Activated CD4-positive, alpha-beta memory T cell treated with anti-CD3 and anti-CD28 coated beads for 36 hours (primary cell): ENCODE measurements at regions not wholly inside any gene's neighbourhood (a gene's known extent, or its start where the extent isn't known, plus 50 kb on each side); places are given as distances from the start of the nearest gene placed in this dataset.
"Not testable (repeated sequence)": the region's sequence is repeated elsewhere in the genome, so short reads cannot be mapped to it uniquely, and the experiment has no call there.

Experiments
- CTCF ChIA-PET: fragments of 350-600 bp; sonication (Branson Sonifier 250); formaldehyde crosslinking; loops from one replicate; lab custom pipeline; 2021; ENCODE audit warnings: antibody characterized with exemption, inconsistent platforms; lab: Charles Lee
- POLR2A ChIA-PET: fragments of 350-600 bp; sonication (Branson Sonifier 250); formaldehyde crosslinking; loops from one replicate; lab custom pipeline; 2021; ENCODE audit warnings: antibody characterized with exemption; lab: Charles Lee
- DNase-seq: peaks from one replicate; pipeline ENCODE4 v3.0.0-alpha.2; 2020
- H3K27ac Mint-ChIP-seq: one replicate; pipeline ENCODE4 v1.8.0; 2021; ENCODE audit warnings: mixed read lengths
- H3K27me3 Mint-ChIP-seq: one replicate; pipeline ENCODE4 v1.8.0; 2021; ENCODE audit warnings: mixed read lengths
- H3K36me3 Mint-ChIP-seq: one replicate; pipeline ENCODE4 v1.8.0; 2021; ENCODE audit warnings: mixed read lengths
- H3K4me1 Mint-ChIP-seq: one replicate; pipeline ENCODE4 v1.8.0; 2021; ENCODE audit warnings: low read depth, mixed read lengths
- H3K4me3 Mint-ChIP-seq: one replicate; pipeline ENCODE4 v1.8.0; 2021; ENCODE audit warnings: mild to moderate bottlenecking, mixed read lengths
- H3K9me3 Mint-ChIP-seq: one replicate; pipeline ENCODE4 v1.8.0; 2021; ENCODE audit warnings: mixed read lengths
- intact Hi-C: fragments of 100-400 bp; cut with micrococcal nuclease; formaldehyde crosslinking; loops from one replicate; pipeline ENCODE4 v1.15.1; 2023

GRCh38 chr14:53218161-53218560 lies 65.0 kb upstream of the DDHD1 start:
- DNase-seq: no peak
- Mint-ChIP-seq H3K4me3 (peak overlapping the region; percentile 80), H3K4me1 (peaks cover 5% of the 10 kb centered on the region), H3K36me3 (no peaks in the 10 kb centered on the region), H3K27me3 (no peaks in the 10 kb centered on the region), H3K9me3 (no peaks in the 10 kb centered on the region), H3K27ac (no peak overlapping the region)
- intact Hi-C loops: loop anchor here (5.0 kb wide), 1 partner anchor 36 kb away; no protein-coding TSS in a partner anchor
- POLR2A ChIA-PET: interaction anchor here (1.4 to 1.9 kb wide), 3 partner anchors 27 to 65 kb away, joined by 3 to 10 read pairs (median 6); partner anchors contain the start of gene DDHD1
- CTCF ChIA-PET: interaction anchor here (0.7 to 1.7 kb wide), 14 partner anchors 12 to 301 kb away, joined by 3 to 12 read pairs (median 4); partner anchors contain the start of gene DDHD1

- Mint-ChIP-seq H3K4me3 (peak overlapping the region; percentile 80), H3K9me3 (no peaks in the 10 kb centered on the region), H3K4me1 (peaks cover 5% of the 10 kb centered on the region), H3K27me3 (no peaks in the 10 kb centered on the region), H3K27ac (peak overlapping the region; percentile 52), H3K36me3 (no peaks in the 10 kb centered on the region)
- peak; percentile 88 for DNase-seq
- ChIA-PET POLR2A (interaction anchor here (1.4 to 1.9 kb wide), 3 partner anchors 26 to 64 kb away, joined by 3 to 10 read pairs (median 6); partner anchors contain the start of gene DDHD1), CTCF (interaction anchor here (0.7 to 1.7 kb wide), 16 partner anchors 12 to 300 kb away, joined by 3 to 12 read pairs (median 4); partner anchors contain the start of gene DDHD1)
- intact Hi-C loops: loop anchor here (1.0 to 5.0 kb wide), 4 partner anchors 26 to 108 kb away; partner anchors contain the start of gene DDHD1
These were observed 64.3 kb upstream of the DDHD1 start for GRCh38 chr14:53217316-53217994.

- ChIA-PET POLR2A (interaction anchor here (1.4 to 1.9 kb wide), 3 partner anchors 25 to 64 kb away, joined by 3 to 10 read pairs (median 6); partner anchors contain the start of gene DDHD1), CTCF (interaction anchor here (0.7 to 1.7 kb wide), 10 partner anchors 22 to 163 kb away, joined by 3 to 12 read pairs (median 4); partner anchors contain the start of gene DDHD1)
- intact Hi-C loops: loop anchor here (1.0 to 5.0 kb wide), 4 partner anchors 26 to 108 kb away; partner anchors contain the start of gene DDHD1
- DNase-seq, H3K27ac Mint-ChIP-seq, H3K27me3 Mint-ChIP-seq, H3K36me3 Mint-ChIP-seq, H3K4me1 Mint-ChIP-seq, H3K9me3 Mint-ChIP-seq: not testable (repeated sequence)
- peak overlapping the region; percentile 80 for H3K4me3 Mint-ChIP-seq
These were observed 63.8 kb upstream of the DDHD1 start for GRCh38 chr14:53216955-53217315.

GRCh38 chr14:53216478-53216877 lies 63.4 kb upstream of the DDHD1 start:
- H3K4me3 Mint-ChIP-seq, H3K27me3 Mint-ChIP-seq, H3K27ac Mint-ChIP-seq: not testable (repeated sequence)

GRCh38 chr14:53215101-53215500 lies 62.0 kb upstream of the DDHD1 start:
- Mint-ChIP-seq H3K27me3 (no peaks in the 10 kb centered on the region), H3K36me3 (no peaks in the 10 kb centered on the region), H3K27ac (no peak overlapping the region), H3K4me3 (no peak overlapping the region), H3K9me3 (no peaks in the 10 kb centered on the region), H3K4me1 (peaks cover 5% of the 10 kb centered on the region)
- CTCF ChIA-PET: no interaction called here
- intact Hi-C loops: loop anchor here (5.0 kb wide), 1 partner anchor 33 kb away; no protein-coding TSS in a partner anchor
- POLR2A ChIA-PET: no interaction called here
- no peak for DNase-seq

More at GRCh38 chr14:53216478-53216877, 63.4 kb upstream of the DDHD1 start:
- not testable (repeated sequence) for DNase-seq, H3K9me3 Mint-ChIP-seq, H3K4me1 Mint-ChIP-seq, H3K36me3 Mint-ChIP-seq
- CTCF ChIA-PET: interaction anchor here (1.6 to 1.7 kb wide), 4 partner anchors 22 to 154 kb away, joined by 3 to 12 read pairs (median 6); no protein-coding TSS in a partner anchor
- intact Hi-C loops: loop anchor here (5.0 kb wide), 1 partner anchor 34 kb away; no protein-coding TSS in a partner anchor
- POLR2A ChIA-PET: interaction anchor here (1.4 to 1.9 kb wide), 3 partner anchors 25 to 63 kb away, joined by 3 to 10 read pairs (median 6); partner anchors contain the start of gene DDHD1

- DNase-seq: no peak
- Mint-ChIP-seq H3K4me1 (peaks cover 5% of the 10 kb centered on the region), H3K36me3 (no peaks in the 10 kb centered on the region), H3K9me3 (no peaks in the 10 kb centered on the region), H3K27ac (no peak overlapping the region), H3K4me3 (no peak overlapping the region), H3K27me3 (no peaks in the 10 kb centered on the region)
- POLR2A ChIA-PET: no interaction called here
- CTCF ChIA-PET: no interaction called here
- intact Hi-C loops: no loop called here
These were observed 61.3 kb upstream of the DDHD1 start for GRCh38 chr14:53214384-53214783.

GRCh38 chr14:53213761-53214160 lies 60.6 kb upstream of the DDHD1 start:
- CTCF ChIA-PET: interaction anchor here (1.8 kb wide), 1 partner anchor 82 kb away, joined by 5 read pairs; no protein-coding TSS in a partner anchor

GRCh38 chr14:53209370-53209769 lies 56.2 kb upstream of the DDHD1 start:
- peaks cover 7% of the 10 kb centered on the region for H3K9me3 Mint-ChIP-seq
- no peak overlapping the region for H3K27ac Mint-ChIP-seq
- ChIA-PET POLR2A (no interaction called here), CTCF (interaction anchor here (0.7 kb wide), 1 partner anchor 58 kb away, joined by 3 read pairs; no protein-coding TSS in a partner anchor)
- H3K4me3 Mint-ChIP-seq: no peak overlapping the region
- intact Hi-C loops: no loop called here
- no peaks in the 10 kb centered on the region for H3K36me3 Mint-ChIP-seq
- no peaks in the 10 kb centered on the region for H3K27me3 Mint-ChIP-seq
- no peak for DNase-seq
- H3K4me1 Mint-ChIP-seq: peaks cover 2% of the 10 kb centered on the region

More at GRCh38 chr14:53213761-53214160, 60.6 kb upstream of the DDHD1 start:
- POLR2A ChIA-PET: no interaction called here
- intact Hi-C loops: no loop called here
- Mint-ChIP-seq H3K36me3 (no peaks in the 10 kb centered on the region), H3K27me3 (no peaks in the 10 kb centered on the region), H3K27ac (no peak overlapping the region), H3K9me3 (no peaks in the 10 kb centered on the region), H3K4me1 (peaks cover 5% of the 10 kb centered on the region), H3K4me3 (no peak overlapping the region)
- DNase-seq: no peak
